Kidney epithelial cell (primary cell): ENCODE measurements at regions not wholly inside any gene's neighbourhood (a gene's known extent, or its start where the extent isn't known, plus 50 kb on each side); places are given as distances from the start of the nearest gene placed in this dataset.

Experiments
- DNase-seq: peaks from one replicate; pipeline ENCODE4 v3.0.0-alpha.2; 2010; ENCODE audit warnings: low read depth
- H3K27me3 ChIP-seq: 2 replicates; pipeline ENCODE4 v1.6.0; 2011; ENCODE audit warnings: low read length; ENCODE audit not compliant: control insufficient read depth, insufficient read depth
- H3K36me3 ChIP-seq: 2 replicates; pipeline ENCODE4 v1.5.1; 2011; ENCODE audit warnings: low read length; ENCODE audit not compliant: control insufficient read depth, insufficient read depth
- H3K4me3 ChIP-seq: 2 replicates; pipeline ENCODE4 v1.5.1; 2011; ENCODE audit warnings: low read depth, mild to moderate bottlenecking, control low read depth, low read length
- TF ChIP-seq, protein P1 (sequence below): IDR thresholded peaks from 2 replicates; pipeline ENCODE4 v1.5.1; 2011; ENCODE audit warnings: mild to moderate bottlenecking, moderate library complexity, low read length, control low read depth, inconsistent platforms; ENCODE audit not compliant: insufficient read depth, poor library complexity, severe bottlenecking

DNA sequence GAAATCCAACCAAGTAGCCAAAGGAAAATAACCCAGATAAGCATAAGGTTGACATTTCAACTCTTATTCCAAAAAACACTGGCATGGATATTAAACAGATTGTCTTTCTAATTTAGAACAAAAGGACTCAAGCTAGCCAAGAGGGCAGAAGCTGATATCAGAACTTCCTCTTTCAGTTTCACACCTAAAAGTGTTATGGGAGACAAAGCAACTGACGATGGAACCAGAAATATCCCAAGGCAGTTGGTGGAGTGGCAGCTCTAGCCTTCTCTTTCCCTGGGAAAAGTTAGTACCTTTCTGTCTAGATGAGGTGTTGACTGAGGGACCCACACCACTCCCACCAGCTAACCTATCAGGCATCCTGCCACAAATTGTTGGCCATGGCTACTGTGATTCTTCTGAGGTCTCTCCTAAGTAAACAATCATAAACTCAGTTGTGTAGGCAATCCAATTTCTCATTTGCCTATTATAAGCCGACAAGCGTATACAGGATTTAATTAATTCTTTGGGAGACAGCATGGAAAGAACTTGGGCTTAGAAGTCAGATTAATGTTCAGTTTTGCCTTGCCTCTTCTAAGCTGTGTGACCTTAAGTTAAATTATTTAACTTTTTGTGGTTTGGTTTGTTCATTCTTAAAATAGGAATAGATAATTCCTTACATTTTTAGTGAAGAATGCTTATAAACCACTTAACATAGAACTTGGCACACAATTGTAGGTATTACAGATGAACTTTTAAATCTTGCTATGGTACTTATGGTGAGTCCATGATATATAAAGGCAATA, 110.9 kb upstream of the ADAMTSL1 start:
- no peak for DNase-seq
- TF ChIP-seq, protein P1, sequence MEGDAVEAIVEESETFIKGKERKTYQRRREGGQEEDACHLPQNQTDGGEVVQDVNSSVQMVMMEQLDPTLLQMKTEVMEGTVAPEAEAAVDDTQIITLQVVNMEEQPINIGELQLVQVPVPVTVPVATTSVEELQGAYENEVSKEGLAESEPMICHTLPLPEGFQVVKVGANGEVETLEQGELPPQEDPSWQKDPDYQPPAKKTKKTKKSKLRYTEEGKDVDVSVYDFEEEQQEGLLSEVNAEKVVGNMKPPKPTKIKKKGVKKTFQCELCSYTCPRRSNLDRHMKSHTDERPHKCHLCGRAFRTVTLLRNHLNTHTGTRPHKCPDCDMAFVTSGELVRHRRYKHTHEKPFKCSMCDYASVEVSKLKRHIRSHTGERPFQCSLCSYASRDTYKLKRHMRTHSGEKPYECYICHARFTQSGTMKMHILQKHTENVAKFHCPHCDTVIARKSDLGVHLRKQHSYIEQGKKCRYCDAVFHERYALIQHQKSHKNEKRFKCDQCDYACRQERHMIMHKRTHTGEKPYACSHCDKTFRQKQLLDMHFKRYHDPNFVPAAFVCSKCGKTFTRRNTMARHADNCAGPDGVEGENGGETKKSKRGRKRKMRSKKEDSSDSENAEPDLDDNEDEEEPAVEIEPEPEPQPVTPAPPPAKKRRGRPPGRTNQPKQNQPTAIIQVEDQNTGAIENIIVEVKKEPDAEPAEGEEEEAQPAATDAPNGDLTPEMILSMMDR: no peak
- Histone ChIP-seq H3K36me3 (no peaks in the 10 kb centered on the region), H3K27me3 (no peaks in the 10 kb centered on the region), H3K4me3 (no peak overlapping the region)

DNA sequence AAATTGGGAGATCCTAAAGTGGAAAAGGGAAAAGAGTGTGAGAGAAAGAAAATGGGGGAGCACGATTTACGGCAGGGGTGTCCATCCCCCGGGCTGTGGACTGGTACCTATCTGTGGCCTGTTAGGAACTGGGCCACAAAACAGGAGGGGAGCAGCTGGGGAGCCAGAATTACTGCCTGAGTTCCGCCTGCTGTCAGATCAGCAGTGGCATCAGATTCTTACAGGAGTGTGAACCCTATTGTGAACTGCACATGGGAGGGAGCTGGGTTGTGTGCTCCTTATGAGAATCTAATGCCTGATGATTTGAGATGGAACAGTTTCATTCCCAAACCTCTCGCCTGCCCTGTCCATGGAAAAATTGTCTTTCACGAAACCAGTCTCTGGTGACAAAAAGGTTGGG, 108.3 kb upstream of the ADAMTSL1 start:
- TF ChIP-seq, protein P1: no peak
- H3K4me3 ChIP-seq: no peak overlapping the region
- no peaks in the 10 kb centered on the region for H3K27me3 ChIP-seq
- no peak for DNase-seq
- no peaks in the 10 kb centered on the region for H3K36me3 ChIP-seq

DNA sequence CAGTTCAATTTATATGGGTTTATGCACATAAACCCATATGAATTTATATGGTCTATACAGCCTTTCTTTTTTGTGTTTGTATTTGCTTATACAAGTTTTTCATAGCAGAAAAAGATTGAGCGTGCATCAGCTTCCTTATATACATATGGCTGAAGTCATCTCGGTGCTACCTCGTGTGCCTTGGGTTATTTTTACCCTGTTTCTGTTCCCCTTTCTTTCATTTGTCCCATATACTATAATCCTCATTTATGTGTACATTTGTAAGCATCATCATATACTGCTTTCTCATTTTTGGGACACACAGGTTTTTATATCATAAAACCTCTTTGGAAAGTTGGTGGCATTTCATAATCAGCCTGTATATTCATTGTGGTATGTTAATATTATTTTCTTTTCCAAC, 107.8 kb upstream of the ADAMTSL1 start:
- no peaks in the 10 kb centered on the region for H3K27me3 ChIP-seq
- TF ChIP-seq, protein P1: no peak
- DNase-seq: no peak
- H3K36me3 ChIP-seq: no peaks in the 10 kb centered on the region
- H3K4me3 ChIP-seq: no peak overlapping the region

DNA sequence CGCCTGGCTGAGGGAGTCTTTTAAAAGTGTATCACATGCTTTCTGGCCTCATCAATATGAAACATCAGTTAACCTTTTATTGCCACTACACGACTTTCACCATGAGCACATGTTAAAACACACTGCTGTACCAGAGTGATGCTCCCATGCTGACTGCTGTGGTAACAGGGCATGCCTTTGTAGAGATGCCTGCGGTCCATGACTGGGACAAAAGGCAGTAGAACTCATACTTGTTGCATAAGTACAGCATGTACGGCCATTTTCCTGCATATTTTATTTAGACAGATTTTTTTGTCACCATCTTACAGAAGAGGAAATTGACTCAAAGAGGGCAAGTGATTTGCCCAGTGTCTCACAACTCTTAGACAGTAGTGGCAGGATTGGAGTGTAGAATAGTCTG, 105.7 kb upstream of the ADAMTSL1 start:
- Histone ChIP-seq H3K36me3 (no peaks in the 10 kb centered on the region), H3K4me3 (no peak overlapping the region), H3K27me3 (no peaks in the 10 kb centered on the region)
- TF ChIP-seq, protein P1: no peak
- DNase-seq: no peak

DNA sequence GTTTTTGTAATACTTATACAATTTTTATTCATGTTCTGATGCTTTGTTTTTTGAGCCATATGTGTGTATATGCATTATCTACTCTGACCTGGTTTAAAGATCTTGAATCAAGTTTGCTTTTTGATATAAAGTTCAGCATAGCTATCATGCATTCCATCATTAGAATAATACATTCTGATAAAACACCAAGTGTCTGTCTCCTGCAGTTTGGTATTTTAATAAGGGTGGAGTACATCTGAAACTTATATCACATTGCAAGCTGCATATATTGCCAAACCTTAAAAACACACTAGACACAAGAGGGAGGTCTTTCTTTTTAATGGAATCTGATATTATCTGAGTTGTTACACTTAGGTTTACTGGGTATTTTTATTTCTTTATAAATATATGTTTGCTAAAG, 102.8 kb upstream of the ADAMTSL1 start:
- no peak for DNase-seq

More for the DNA sequence above, 102.8 kb upstream of the ADAMTSL1 start:
- TF ChIP-seq, protein P1: no peak
- no peaks in the 10 kb centered on the region for H3K27me3 ChIP-seq
- H3K4me3 ChIP-seq: no peak overlapping the region
- H3K36me3 ChIP-seq: no peaks in the 10 kb centered on the region
